Adrenal gland (tissue), 5 donors: ENCODE measurements at regions not wholly inside any gene's neighbourhood (a gene's known extent, or its start where the extent isn't known, plus 50 kb on each side); places are given as distances from the start of the nearest gene placed in this dataset.

ENCODE experiments used
- POLR2A ChIP-seq, 2 donors: fragments of 450-650 bp; IDR thresholded peaks; one replicate each; pipeline ENCODE4 v1.6.1; 2017; ENCODE audit warnings: antibody characterized with exemption in 2 of 2, mild to moderate bottlenecking in 2 of 2, moderate library complexity in 1 of 2
- TF ChIP-seq, protein P1 (sequence below), 6 experiments: fragments of 450-650 bp in 4 of 6; fragments of 200-600 bp in 2 of 6; sonication (generic) in 1 of 6; IDR thresholded peaks; 1 replicate in 5 of 6; 2 replicates in 1 of 6; pipeline versions ENCODE4 v1.5.1 to v1.8.0; 2016 to 2021; ENCODE audit warnings: antibody characterized with exemption in 6 of 6, mild to moderate bottlenecking in 2 of 6, moderate library complexity in 1 of 6
- donor health status: DM: no; HTN: no; CAD: no.

DNA sequence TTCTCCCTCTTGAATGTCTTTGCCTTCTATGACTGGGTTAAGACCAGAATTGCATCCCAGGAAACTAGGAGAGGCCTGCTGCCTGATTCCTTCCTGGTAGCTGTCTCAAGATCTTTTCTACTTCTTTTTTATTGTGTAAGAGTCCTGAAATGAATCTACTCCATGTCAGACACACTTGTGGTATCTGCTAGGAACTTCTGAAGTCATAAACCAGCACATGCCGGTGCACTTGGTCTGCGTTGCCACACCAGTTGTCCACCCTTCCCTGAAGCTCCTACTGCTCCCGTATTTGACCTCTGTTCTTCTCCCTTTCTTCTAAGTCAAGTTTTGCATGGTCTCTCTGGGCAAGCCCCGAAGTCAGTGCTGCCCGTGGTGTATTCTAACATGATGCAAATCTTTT is 644.2 kb downstream of the ETS1 start:
- TF ChIP-seq, protein P1, sequence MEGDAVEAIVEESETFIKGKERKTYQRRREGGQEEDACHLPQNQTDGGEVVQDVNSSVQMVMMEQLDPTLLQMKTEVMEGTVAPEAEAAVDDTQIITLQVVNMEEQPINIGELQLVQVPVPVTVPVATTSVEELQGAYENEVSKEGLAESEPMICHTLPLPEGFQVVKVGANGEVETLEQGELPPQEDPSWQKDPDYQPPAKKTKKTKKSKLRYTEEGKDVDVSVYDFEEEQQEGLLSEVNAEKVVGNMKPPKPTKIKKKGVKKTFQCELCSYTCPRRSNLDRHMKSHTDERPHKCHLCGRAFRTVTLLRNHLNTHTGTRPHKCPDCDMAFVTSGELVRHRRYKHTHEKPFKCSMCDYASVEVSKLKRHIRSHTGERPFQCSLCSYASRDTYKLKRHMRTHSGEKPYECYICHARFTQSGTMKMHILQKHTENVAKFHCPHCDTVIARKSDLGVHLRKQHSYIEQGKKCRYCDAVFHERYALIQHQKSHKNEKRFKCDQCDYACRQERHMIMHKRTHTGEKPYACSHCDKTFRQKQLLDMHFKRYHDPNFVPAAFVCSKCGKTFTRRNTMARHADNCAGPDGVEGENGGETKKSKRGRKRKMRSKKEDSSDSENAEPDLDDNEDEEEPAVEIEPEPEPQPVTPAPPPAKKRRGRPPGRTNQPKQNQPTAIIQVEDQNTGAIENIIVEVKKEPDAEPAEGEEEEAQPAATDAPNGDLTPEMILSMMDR (IDR thresholded peaks at IDR 0.05): no peak
- no peak for TF ChIP-seq POLR2A (IDR thresholded peaks at IDR 0.05)
